Cerebellar nuclear complex (tissue), 1 donor: ENCODE measurements at regions not wholly inside any gene's neighbourhood (a gene's known extent, or its start where the extent isn't known, plus 50 kb on each side); places are given as distances from the start of the nearest gene placed in this dataset.
"Not testable (repeated sequence)": the region's sequence is repeated elsewhere in the genome, so short reads cannot be mapped to it uniquely, and the experiment has no call there.

Experiments used
- DNase-seq, 2 experiments: peaks; one replicate each; lab custom pipeline; 2025; lab: John Stamatoyannopoulos, UW

DNA sequence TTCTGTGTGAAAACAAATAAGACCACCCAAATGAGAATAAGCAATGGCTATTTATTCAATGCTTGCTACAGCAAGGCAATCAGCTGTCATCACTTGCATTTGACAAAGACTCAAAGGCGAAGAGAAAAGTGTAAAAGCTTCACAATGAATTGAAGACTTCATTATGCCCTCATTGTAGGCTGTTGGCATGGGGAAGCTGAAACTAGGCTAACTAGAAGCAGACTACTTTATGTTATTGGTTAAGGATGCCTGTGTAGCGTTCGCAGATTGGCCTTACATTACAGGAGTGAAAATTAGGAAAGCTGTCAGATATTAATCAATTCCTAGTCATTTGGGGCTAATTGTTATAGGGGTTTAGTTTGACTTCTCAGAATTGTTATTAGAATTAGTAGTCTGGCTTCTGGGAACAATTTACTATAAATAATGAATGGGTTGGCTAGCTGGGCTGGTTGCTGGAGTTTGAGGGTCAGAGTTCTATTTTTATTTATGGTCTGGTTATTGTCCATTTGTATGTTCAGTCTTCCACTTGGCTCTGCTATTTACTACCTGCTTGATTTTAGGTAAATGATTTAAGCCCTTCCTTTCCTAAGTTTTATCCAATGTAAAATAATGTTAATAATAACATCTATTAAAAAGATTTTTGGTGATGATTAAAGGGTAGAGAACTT lies 437.2 kb upstream of the SYT4 start:
- no peak for DNase-seq

DNA sequence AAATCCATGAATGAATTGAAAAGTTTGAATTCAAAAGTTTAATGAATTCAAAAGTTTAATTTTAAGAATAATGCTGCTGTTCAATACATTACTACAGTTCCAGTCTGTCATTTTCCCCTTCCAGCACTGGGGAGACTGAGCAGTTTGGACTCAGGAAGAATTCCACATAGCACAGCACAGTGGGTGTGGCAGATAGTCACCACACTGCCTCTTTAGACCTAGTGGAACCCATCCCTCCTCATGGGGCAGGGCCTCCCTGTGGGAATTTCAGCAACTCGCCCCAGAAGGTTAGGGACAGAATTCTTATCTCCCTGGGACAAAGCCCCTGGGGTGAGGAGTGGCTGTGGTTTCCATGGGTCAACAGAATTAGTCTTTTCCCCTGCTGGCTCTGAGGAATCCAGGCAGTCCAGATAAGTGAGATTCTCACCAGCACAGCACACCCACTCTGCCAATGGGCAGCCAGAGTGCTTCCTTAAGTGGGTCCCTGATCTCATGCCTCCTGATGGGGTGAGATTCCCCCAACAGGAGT lies 442.0 kb upstream of the SYT4 start:
- no peak for DNase-seq

DNA sequence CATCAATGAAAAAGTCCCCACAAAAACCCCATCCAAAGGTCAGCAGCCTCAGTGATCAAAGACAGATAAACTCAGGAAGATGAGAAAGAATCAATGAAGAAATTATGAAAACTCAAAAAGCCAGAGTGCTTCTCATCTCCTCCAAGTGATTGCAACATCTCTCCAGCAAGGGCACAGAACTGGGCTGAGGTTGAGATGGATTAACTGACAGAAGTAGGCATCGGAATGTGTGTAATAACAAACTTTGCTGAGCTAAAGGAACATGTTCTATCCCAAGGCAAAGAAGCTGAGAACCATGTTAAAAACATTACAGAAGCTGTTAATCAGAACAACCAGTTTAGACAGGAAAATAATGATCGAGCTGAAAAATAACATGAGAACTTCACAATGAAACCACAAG lies 442.8 kb upstream of the SYT4 start:
- DNase-seq = no peak

DNA sequence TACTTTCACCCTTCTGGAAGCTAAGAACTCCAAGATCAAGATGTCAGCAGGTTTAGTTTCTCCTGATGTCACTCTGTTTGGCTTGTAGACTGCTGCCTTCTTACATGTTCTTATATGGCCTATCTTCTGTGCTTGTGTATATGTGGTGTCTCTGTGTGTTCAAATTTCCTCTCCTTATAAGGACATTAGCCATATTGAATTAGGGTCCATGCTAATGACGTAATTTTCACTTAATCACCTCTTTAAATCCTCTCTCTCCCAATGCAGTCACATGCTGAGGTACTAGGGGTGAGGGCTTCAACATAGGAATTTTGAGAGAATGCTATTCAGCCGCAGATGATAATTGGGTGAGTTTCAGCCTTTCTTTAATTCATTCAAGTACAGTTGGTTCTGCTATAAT lies 458.3 kb upstream of the SYT4 start:
- no peak for DNase-seq

DNA sequence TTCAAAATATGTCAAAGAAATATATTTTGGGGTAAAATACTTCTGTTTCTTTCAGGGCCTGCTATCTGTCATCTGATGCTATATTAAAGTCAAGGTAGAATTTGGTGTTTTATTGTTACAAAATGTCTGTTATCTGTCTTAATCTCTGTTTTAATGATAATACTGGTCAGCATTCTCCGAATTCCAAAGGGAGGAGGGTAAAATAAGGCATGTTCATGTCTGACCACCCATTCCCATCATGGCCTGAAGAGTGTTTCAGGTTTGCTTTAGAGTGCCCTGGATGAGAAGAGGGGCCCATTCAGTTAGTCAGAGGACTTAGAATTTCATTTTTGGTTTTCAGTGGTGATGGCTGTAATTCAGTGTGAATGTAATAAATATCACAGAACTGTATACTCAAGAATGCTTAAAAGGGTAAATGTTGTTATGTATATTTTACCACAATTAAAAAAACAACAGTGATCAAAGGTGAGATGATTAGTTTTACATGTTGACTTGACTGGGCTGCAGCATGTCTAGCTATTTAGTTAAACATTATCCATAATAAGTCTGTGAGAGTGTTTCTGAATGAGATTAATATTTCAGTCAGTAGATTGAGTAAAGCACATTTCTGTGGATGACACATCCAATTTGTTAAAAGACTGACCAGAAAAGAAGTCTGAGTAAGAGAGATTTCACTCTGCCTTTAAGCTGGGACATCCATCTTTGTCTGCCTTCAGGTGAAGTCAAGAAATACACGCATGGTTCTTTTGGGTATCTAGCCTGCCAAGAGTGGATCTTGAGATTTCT lies 467.9 kb upstream of the SYT4 start:
- DNase-seq = no peak

DNA sequence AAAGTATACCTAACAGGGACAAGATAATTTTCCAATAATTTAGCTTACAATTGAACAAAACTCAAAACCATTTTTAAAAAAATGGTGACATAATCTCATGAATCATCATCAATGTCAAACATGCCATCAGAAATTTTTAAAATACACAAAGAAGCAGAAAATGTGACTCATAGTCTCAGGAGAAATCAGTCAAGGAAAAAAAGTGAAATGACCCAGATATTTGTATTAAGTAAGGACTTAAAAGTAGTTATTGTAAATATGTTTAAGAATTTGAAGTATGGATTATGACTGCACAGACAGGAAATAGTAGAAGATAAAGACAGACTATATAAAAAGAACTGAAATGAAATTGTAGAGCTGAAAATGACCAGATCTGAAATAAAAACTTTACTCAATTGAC lies 473.9 kb upstream of the SYT4 start:
- no peak for DNase-seq

DNA sequence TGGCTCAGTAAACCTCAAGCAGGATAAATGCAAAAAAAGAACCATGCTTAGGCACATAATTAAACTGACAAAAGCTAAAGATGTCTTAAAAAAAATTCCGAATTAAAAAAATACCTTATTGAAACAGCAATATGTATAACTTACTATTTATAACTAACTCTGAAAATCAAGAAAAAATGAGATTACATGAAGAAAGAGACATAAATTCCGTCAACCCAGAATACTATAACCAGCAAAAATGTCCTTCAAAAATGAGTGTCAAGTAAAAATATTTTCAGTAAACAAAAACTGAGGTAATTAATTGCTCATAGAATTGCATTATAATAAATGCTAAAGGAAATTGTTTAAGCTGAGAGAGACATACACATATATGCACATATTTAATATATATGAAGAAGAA lies 474.5 kb upstream of the SYT4 start:
- DNase-seq = no peak

DNA sequence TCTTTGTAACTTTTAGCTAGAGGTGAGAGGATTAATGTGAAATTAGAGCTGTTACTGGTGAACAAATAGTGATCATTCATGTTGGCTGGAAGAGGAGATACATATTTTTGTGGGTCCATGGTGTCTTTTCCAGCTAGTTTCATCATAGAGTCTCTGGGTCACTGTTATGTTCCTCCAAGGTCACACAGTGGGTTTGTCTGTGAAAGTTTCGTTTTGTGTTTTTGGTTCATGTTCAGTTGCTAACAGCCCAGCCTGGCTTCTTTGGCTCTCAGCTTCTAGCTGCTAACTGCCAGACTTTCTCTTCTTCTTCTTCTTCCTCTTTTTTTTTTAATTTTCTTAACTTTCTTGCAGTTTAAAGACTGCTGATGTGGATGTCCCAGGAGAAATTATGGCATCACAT lies 480.0 kb upstream of the SYT4 start:
- DNase-seq = no peak

DNA sequence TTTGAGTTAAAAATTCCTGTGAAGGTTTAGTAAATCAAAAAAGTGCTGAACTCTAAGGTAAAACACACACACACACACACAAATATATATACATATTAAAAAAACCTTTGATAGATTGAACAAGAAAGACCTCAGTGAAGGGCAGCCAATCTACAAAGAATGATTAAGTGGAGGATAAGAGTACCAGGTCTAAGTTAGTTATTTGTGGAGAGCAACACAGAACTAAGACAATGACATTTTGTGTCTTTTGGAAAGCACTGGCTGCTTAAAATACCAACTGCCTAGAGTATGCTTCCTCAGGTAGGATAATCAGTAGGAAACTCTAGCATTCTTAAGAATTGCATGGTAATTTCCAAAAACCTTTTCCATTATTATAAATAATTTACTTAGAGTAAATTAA lies 481.4 kb upstream of the SYT4 start:
- no peak for DNase-seq

DNA sequence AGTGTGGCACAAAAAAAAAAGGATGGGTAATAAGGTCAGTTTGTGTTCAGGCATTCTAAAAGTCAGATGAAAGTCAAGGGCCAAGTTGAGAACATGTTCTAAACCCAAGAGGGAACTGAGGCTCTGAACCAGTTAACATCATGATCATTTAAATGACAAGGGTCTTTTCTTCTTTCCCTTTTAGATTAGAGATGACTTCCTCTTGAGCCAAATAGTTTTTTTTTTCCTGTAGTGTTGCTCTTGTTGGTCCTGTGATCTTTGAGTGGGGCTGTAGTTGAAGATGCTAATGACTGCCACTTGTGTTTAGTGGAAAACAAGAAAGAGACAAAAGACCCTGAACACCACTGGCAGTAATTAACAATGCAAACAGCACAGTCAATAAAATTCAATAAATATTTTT lies 482.7 kb upstream of the SYT4 start:
- no peak for DNase-seq

DNA sequence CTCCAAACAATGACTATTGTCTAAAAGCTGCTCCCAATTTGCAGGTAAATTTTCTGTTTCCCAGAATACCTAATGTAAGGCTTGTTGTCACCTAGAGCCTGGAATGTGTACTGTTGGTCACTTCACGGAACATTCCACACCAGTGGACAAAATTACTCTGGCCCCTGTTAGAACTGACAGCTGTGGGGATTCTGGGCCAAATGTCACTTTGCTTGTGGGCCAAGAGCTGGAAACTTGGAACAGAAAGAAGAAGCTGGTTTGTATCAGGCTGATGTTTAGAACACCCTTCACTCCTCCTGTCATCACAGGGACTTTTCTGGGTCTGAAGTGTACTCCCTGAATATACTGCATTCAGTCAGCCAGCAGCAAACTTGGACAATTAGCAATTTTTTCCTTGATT lies 495.6 kb upstream of the SYT4 start:
- DNase-seq = no peak

DNA sequence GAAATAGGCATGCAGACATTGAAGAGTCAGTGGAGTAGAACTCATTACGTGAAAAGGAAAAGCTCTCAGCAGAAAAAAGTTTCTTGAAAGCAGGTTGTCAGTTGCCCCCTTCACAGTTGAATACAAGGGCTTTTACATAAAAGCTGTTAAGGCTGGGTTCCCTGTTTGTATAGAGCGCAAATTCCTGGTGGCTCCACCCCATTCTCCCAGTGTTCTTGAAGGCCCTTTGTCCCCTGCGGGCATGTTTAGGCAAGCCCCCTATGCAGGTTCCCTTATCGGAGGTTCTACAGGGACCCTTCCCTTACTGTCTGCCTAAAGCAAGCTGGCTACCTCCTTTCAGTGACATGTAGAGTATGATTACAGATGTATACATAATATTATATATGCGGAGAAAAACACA lies 497.2 kb upstream of the SYT4 start:
- no peak for DNase-seq

DNA sequence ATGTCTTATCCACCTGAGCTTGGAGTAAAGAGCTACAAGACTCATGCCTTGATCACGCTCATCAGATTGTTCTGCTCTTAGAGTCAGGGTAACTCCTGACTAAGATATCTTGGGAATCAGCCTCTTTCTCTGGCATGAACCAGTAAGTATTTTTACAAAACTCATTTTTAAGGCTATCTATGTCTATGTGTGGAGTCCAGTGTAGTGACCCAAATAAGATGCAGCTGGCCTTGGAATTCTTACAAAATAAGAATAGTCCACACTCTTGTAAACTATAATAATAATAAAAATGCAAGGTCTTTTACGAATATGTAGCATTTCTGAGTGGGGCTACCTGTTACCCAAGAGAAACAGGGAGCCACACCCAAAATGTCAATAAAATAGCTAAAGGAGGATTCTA lies 498.3 kb upstream of the SYT4 start:
- DNase-seq = no peak

DNA sequence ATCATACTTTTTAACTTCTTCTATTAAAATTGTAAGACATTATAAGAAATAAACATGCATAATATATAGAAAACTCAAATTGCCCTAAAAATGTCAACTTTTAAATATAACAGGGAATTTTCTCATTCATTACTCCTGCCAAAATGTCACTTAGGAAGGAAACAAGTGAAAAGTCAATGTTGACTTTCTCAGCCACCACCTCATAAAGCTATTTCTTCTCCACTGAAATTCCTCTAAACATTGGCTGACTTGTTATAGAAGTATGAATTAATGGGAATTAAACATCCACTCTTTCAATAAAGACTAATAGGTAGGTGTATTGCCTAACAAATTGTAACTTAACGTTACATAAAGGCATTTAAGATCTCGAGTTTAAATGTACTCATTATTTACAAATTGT lies 499.7 kb upstream of the SYT4 start:
- no peak for DNase-seq

DNA sequence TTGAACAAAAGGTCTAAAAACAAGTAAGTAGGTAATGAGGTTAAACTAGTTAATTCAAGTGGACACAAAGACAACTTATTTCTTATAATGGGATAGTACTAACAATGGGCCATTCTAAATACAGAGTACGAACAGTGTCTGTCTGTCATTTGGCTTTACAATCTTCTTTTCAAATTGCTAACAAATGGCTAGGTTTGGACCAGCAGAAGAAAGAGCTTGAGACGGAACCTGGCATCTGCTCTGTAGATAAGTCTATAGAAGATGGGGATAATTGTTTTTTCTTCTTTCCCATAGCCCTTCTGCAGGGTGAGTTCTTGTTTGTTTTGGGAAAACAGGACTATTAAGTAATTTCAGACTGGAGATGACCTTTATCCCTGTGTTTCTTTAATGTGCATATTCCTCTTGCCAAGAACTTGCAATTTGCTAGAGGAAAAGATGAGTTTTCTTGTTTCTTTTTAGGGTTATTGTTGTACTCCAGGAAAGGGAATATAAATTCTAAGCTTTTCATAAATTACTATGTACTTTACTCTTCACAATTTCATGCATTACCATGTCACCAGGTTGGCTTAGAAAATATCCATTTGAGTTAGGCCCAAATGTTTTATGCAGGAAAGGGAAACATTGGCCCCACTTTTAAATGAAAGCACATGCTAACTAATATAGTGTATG lies 500.5 kb upstream of the SYT4 start:
- DNase-seq = no peak

DNA sequence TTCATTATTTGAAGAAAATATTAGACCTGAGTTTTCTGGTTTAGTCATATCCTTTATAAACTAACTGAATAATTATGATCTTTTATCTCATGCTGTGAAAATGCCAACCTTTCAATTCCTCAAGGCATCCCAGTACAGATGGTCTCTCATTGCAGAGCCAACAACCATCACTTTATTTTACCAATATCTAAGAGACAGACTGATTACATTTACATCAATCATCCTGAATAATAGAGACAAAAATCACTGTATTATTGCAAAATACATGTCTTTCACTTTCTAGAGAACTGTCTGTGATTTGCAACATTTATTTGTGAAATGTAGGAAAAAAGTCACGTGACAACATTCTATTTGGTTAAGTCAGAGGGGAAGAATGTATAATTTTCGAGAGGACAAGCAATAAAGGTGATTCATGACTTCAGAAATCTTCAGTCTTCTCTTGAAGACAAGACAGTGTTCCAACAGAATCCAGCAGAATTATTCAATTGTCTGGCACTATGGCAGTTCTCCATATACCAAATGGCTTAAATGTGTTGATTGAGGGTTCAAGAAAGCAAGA lies 503.6 kb upstream of the SYT4 start:
- DNase-seq = no peak

DNA sequence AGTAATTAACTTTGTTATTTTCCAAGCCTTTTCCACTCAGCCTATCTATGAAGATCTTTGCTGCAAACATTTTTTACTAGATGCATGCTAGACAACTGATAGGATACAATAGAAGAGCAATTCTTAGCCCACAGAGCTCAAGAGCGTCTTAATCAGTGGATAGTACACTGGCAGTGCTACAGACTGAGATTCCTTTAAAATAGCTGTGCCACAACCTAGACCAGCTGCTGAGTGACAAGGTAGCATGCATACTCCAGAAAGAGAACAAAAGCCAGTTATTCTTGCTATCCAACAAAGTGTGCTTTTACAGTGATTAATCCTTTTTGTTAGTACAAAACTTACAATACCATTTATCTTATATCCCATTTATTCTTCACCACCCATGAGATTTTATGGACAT lies 507.9 kb upstream of the SYT4 start:
- no peak for DNase-seq

DNA sequence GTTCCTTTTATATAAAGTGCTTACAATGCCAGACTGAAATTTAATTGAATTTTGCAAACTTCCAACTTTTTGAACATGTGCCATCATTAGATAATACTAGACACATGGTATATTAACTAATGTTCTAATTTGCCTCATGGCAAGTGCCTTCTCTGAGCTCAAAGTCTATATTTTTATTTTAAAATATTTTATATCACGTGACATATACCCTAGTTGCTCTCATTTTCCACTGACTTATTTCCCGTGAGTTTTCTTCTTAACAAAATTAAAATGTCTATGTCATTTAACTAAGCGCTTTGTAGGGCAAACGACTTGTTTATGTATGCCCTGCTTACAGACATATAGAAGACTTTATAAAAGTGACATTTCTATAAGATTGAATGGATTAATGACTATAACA lies 509.6 kb upstream of the SYT4 start:
- no peak for DNase-seq

DNA sequence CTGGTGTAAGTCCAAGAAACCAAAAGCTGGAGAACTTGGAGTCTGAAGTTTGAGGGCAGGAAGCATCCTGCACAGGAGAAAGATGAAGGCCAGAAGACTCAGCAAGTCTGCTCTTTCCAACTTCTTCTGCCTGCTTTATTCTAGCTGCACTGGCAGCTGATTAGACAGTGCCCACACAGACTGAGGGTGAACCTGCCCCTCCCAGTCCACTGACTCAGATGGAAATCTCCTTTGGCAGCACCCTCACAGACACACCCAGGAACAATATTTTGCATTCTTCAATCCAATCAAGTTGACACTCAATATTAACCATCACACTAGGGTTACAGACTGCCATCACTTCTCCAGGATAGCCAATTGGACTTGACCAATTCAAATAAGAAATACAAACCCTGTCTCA lies 510.4 kb upstream of the SYT4 start:
- DNase-seq = not testable (repeated sequence)

DNA sequence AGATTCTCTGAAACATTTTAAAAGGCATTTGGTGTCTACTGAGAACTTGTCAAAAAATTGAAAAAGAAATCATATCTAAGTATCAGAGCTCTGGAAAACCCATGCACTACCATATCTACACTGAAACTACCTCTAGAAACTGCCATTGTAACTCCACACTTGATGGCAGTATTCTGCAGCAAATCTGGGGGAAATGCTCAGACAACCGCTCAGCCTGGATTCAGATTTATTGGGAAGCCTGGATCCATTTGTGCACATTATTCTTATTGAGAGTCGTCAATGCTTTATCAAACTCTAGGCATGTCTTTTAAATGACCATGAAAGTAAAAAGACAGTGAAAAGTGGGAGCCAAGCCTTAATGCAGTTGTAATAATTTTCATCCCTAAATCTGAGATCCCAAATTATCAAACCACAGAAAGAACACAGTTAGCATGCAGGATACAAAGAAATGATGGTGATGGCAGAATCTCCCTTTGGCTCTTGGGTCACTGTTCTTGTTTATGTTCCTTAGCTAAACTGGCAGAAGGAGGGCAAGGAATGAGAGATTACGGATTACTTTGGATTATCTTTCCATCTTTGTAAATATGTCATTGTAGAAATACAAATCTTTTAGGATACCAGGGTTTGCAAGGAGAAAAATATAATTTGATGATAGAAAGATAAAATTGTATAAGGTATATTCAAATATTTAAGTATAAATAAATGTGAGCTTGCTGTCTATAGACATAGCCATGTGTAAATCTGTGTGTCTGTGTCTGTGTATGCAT lies 512.1 kb upstream of the SYT4 start:
- no peak for DNase-seq

DNA sequence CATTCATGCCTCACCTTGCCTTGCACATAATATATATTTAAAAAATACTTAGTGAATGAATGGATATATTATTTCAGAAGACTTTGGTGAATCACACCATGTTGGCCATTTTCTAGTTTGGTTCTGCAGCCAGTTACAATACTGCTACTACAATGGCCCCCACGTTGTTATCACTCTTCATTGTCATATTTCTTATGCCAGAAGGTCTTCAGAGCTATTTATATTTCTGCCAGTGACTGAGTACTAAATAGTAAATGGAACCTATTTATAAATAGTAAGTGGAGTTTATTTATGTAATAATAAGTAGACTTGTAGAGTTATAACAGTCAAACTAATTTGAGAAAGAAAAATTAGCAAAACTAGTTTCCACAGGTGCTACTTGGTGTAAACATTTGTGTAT lies 516.6 kb upstream of the SYT4 start:
- no peak for DNase-seq

DNA sequence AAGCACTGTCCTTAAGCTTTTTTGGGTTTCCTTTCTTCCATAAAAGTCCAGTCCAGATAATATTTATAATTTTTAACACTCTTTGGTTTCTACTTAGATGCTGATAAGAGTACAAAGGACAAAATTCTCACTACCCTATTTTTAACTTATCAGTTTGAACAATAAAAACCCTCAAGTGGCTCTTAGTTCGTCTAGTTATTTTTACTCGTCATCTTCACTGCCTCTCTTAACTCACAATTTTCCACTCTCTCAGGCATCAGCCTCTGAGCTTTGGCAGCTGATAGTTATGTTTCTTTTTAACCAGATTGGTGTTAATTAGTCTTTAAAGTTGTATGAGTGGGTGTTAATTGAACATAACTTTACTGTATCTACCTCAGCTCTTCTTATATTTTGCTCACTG lies 517.1 kb upstream of the SYT4 start:
- DNase-seq = no peak
